ENCODE measurements at regions not wholly inside any gene's neighbourhood (a gene's known extent, or its start where the extent isn't known, plus 50 kb on each side); places are given as distances from the start of the nearest gene placed in this dataset.

DNA sequence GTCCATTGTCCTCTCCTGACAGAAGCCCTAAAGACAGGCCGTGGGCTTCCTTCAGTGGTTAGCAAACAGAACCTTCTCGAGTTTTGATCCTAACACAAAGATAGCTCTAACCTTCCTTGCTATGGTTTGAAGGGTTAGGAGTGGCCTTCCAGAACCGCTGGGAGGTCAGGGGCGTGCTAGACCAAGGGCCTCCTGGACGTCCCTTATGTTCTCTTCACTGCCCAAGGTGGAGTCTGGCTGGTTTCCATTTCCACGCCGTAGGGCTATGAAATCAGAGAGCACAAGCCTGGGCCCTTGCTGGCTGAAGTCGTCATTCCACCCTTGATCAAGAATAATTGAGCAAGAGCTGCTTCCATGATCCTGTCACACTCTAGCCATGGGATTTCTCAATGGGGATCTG, 475.1 kb downstream of the SHQ1 start:
- TF ChIP-seq, protein P1, sequence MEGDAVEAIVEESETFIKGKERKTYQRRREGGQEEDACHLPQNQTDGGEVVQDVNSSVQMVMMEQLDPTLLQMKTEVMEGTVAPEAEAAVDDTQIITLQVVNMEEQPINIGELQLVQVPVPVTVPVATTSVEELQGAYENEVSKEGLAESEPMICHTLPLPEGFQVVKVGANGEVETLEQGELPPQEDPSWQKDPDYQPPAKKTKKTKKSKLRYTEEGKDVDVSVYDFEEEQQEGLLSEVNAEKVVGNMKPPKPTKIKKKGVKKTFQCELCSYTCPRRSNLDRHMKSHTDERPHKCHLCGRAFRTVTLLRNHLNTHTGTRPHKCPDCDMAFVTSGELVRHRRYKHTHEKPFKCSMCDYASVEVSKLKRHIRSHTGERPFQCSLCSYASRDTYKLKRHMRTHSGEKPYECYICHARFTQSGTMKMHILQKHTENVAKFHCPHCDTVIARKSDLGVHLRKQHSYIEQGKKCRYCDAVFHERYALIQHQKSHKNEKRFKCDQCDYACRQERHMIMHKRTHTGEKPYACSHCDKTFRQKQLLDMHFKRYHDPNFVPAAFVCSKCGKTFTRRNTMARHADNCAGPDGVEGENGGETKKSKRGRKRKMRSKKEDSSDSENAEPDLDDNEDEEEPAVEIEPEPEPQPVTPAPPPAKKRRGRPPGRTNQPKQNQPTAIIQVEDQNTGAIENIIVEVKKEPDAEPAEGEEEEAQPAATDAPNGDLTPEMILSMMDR (IDR thresholded peaks at IDR 0.05), result no peak
- TF ChIP-seq POLR2A (IDR thresholded peaks at IDR 0.05; ENCODE audit: low read depth) (no peak), POLR2AphosphoS5 (IDR thresholded peaks at IDR 0.05) (no peak)

Measured in esophagus muscularis mucosa (tissue), 3 donors.